OCI-M2 (cell line): ENCODE measurements at regions not wholly inside any gene's neighbourhood (a gene's known extent, or its start where the extent isn't known, plus 50 kb on each side); places are given as distances from the start of the nearest gene placed in this dataset.
"Not testable (repeated sequence)": the region's sequence is repeated elsewhere in the genome, so short reads cannot be mapped to it uniquely, and the experiment has no call there.

ENCODE experiments used
- DNase-seq: peaks from one replicate; lab custom pipeline; 2025; ENCODE audit not compliant: unreplicated experiment; lab: John Stamatoyannopoulos, UW

- DNase-seq = no peak
Measured at GRCh38 chr4:19266566-19266965, 985.1 kb upstream of the SLIT2 start.

- DNase-seq = no peak
Measured at GRCh38 chr4:19262467-19262866, 989.2 kb upstream of the SLIT2 start.

- DNase-seq = no peak
Measured at GRCh38 chr4:19260346-19260745, 991.4 kb upstream of the SLIT2 start.

- DNase-seq = no peak
Measured at GRCh38 chr4:19259920-19260319, 991.8 kb upstream of the SLIT2 start.

- no peak for DNase-seq
Measured at GRCh38 chr4:19256823-19257222, 994.9 kb upstream of the SLIT2 start.

GRCh38 chr4:19254486-19254885 is 997.2 kb upstream of the SLIT2 start:
- no peak for DNase-seq

- DNase-seq = no peak
Measured at GRCh38 chr4:19248023-19248422, 1003.7 kb upstream of the SLIT2 start.

GRCh38 chr4:19241895-19242294 is 1009.8 kb upstream of the SLIT2 start:
- no peak for DNase-seq

- DNase-seq = no peak
Measured at GRCh38 chr4:19239565-19239964, 1012.1 kb upstream of the SLIT2 start.

GRCh38 chr4:19236473-19236872 is 1015.2 kb upstream of the SLIT2 start:
- DNase-seq = no peak

GRCh38 chr4:19230906-19231545 is 1020.7 kb upstream of the SLIT2 start:
- DNase-seq = no peak

GRCh38 chr4:19227701-19228100 is 1024.0 kb upstream of the SLIT2 start:
- DNase-seq = no peak

GRCh38 chr4:19224820-19225219 is 1026.9 kb upstream of the SLIT2 start:
- no peak for DNase-seq

- no peak for DNase-seq
Measured at GRCh38 chr4:19216476-19216875, 1035.2 kb upstream of the SLIT2 start.

- no peak for DNase-seq
Measured at GRCh38 chr4:19214591-19215186, 1037.0 kb upstream of the SLIT2 start.

GRCh38 chr4:19213388-19213787 is 1038.3 kb upstream of the SLIT2 start:
- no peak for DNase-seq

GRCh38 chr4:19205853-19206252 is 1045.9 kb upstream of the SLIT2 start:
- DNase-seq = no peak

GRCh38 chr4:19197838-19198237 is 1053.9 kb upstream of the SLIT2 start:
- DNase-seq = not testable (repeated sequence)

- DNase-seq = no peak
Measured at GRCh38 chr4:19195696-19196095, 1056.0 kb upstream of the SLIT2 start.

- DNase-seq = no peak
Measured at GRCh38 chr4:19194672-19195071, 1057.0 kb upstream of the SLIT2 start.

- no peak for DNase-seq
Measured at GRCh38 chr4:19193274-19193981, 1058.3 kb upstream of the SLIT2 start.

- no peak for DNase-seq
Measured at GRCh38 chr4:19191979-19192650, 1059.6 kb upstream of the SLIT2 start.
